Anterior cingulate cortex (tissue), 58 donors: ENCODE measurements at regions not wholly inside any gene's neighbourhood (a gene's known extent, or its start where the extent isn't known, plus 50 kb on each side); places are given as distances from the start of the nearest gene placed in this dataset.
"Not testable (repeated sequence)": the region's sequence is repeated elsewhere in the genome, so short reads cannot be mapped to it uniquely, and the experiment has no call there.

ENCODE experiments used
- DNase-seq, 58 donors: peaks; one replicate each; lab custom pipeline; 2025; lab: John Stamatoyannopoulos, UW

- DNase-seq = no peak
These were observed 68.6 kb upstream of the MRTFB start for GRCh38 chr16:14002416-14002990.

GRCh38 chr16:14003074-14003570 is 68.0 kb upstream of the MRTFB start:
- peak in 55 of 58 donors; percentile 9 to 92 (median 63) for DNase-seq

- DNase-seq = no peak
These were observed 66.9 kb upstream of the MRTFB start for GRCh38 chr16:14004031-14004728.

DNA sequence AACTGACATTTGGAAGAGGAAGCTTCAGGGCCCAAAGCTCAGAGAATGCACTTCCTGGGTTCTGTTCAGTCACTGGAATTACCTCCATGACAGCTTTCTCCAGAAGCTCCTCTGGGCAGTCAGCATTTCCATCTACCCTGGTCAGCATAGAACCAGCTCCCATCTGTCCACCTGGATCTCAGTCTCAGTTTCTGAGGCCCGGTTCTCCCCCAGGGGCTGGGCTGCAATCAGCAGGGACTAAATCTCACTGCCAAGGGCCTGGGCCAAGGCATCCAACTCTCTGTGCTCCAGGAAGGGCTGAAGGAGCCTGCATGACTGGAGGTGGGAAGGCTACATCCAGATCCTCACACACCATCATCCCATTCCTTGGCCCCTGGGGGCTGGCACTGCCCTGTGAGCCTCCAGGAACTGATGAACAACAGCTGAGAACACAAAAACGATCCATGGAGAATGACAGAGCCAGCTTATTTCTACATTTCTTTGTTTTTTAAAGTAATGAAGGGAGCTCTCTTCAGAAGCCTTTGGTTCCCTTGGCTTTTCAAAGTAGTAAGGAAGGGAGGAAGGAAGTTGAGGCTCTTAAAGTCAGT is 66.3 kb upstream of the MRTFB start:
- DNase-seq = no peak

DNA sequence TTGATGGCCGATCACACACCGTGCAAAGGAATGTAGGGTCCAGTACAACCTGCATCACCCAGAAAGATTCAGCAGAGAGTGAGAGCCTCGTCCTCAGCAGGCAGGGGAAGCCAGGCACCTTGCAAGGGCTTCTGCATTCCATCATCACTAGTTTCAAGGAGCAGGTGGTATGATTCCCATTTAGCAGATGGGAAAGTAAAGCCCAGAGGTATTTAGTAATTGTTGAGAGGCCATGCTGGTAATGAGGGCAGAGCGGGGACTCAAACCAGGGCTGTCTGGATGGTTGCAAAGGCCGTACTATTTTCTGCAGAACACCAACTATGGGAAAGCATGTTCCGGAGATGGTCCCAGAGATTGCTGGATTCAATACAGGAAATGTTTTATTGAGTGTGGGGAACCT is 65.8 kb upstream of the MRTFB start:
- DNase-seq = no peak

DNA sequence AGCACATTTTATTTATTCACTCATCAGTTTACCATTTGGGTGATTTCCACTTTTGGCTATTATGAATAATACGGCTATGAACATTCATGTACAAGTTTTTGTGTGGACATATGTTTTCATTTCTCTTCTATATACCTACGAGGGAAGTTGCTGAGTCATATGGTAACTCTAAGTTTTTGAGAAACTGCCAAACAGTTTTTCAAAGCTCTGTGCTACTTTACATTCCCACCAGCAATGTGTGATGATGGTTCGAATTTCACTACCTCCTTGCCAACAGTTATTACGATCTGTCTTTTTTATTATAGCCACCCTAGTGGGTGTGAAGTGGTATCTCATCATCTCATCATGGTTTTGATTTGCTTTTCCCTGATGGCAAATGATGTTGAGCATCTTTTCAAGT is 63.7 kb upstream of the MRTFB start:
- DNase-seq = peak in 2 of 58 donors; percentile 23 to 52

GRCh38 chr16:14011001-14011400 is 60.1 kb upstream of the MRTFB start:
- no peak for DNase-seq

GRCh38 chr16:14011846-14012245 is 59.3 kb upstream of the MRTFB start:
- peak in 1 of 58 donors; percentile 8 for DNase-seq

DNA sequence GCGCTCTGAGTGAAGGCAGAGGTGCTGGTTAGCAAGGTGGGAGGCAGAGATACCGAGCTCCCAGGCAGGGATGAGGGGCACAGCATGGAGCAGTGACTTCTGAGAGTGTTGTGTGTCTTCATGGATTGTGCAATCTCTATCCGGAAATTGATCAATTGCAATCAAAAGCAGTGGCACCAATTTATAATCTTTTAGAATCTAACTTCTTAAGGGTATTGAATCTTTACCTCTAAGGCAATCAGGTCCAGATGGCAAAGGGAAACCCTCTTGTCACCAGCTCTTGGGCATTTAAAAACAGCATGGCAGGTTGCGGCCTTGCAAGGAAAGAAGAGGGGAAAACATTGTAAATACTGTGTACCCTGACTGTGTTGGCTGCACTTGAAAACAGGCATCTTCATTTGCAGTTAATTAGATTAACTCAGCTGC is 58.0 kb upstream of the MRTFB start:
- DNase-seq = no peak

DNA sequence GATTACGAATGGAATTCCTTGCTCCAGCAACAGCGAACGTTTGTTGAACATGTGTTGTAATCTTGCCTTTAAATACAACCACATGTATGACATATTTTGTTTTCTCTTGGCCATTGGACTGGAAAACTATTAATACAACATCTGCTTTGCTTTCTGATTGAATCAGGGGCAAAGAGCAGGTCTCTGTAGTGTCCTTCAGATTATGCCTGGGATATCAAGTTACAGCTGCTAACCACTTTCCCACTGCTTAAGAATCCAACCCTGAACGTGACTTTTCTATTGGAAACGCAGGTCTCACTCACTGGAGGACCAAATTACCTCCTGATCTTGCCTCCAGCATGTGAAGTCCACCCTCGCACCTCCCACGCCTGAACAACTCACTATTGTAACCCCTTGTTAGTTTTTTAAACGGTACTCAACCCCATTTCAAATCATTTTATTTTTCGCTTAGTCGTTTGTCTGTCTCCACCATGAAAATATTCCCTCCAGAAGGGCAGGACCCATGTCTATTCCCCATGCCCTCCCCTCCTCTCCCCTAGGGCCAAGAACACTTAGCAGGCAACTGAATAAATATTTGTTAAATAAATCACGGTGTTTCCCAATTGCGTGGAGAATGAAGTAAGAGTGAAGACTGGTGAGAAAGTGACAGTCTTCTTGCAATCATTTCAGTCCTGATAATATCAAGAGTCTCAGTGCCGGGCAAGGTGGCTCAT is 57.4 kb upstream of the MRTFB start:
- DNase-seq = no peak

DNA sequence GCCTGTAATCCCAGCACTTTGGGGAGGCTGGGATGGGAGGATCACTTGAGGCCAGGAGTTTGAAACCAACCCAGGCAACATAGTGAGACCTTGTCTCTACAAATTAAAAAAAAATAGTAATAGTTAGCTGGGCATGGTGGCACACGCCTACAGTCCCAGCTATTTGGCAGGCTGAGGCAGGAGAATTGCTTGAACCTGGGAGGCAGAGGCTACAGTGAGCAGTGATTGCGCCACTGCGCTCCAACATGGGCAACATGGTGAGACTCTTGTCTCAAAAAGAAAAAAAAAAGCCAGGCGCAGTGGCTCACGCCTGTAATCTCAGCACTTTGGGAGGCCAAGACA is 56.9 kb upstream of the MRTFB start:
- DNase-seq = no peak

DNA sequence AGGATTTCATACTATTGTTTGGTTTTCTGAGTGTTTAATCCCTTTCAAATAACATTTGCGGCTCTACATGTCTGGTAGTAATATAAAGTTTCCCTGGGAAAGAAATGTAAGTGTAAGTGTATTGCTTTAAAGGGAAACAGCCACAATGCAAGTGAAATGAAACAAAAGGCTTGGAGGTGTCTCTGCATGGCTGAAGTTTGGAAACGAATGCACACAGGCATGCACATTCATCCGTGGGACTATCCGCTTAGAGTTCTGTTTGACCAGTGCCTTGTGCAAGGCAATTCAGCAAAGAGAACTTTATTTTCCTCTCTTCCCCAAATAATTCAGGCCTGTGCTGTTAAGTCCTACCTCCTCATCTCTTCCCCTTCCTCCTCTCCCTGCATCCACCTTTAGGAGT is 56.1 kb upstream of the MRTFB start:
- DNase-seq = no peak

DNA sequence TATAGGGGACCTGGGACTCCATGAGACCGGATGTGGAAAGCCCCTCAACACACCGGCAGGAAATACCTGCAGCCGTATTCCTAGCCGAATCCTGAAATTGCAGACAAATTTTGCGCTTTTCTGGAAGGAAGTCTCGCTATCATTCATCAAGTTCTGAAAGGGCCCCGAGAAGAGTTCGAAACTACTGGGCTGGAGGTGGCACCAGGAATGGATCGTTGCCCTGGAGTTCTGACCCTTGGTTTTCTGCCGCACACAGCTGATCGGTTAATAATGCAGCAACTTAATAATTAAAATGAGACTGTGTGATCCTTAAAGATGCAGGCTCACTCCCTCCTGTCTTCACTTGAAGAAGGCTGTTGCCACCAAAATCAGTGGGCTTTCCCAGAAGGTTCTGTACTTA is 55.7 kb upstream of the MRTFB start:
- DNase-seq = no peak

DNA sequence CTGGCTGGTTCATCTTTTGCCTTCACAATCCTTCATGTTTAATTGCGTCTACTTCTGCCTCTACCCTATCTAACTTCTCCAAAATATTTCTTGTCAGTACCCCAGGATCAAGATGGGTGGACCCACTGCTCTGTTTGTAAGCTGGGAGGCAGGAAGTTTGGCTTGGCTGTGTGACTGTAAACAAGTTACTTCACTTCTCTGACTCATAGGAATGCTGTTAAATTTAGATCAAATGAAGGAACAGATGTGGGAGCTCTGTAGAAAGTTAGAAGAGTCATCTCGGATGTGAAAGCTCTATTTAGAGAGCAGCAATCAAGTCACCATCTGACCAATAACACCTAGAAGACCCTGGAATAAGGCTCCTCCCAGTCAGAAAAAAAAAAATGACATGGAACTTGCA is 55.2 kb upstream of the MRTFB start:
- peak in 1 of 58 donors; percentile 14 for DNase-seq

DNA sequence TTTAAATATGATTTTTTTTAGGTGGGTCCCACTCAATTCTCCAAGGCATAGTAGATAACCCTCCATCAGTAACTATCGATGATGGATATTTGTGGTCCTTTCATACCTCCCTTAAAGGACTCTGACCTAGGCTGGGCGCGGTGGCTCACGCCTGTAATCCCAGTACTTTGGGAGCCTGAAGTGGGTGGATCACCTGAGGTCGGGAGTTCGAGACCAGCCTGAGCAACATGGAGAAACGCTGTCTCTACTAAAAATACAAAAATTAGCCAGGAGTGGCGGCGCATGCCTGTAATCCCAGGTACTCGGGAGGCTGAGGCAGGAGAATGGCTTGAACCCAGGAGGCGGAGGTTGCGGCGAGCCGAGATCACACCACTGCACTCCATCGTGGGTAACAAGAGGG is 54.8 kb upstream of the MRTFB start:
- DNase-seq = not testable (repeated sequence)

- DNase-seq = no peak
These were observed 53.2 kb upstream of the MRTFB start for GRCh38 chr16:14017886-14018285.

DNA sequence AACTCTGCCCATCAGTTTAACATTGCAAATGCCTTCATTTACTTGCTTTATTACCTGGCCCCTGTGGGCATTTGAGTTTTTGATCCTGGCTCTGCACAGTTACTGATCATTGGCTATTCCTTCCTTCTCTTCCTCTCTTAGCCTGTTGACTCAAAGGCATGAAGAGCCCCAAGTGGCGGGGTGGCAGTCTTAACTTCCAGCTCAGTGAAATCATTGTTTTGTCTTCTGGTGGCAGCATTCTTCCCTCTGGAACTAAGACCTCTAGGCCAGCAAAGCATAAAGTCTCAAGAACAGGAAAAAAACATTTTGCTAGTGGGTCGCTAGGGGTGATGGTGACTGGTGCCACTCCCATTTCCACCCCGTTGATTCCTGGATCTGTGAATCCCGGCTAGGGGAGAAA is 52.3 kb upstream of the MRTFB start:
- no peak for DNase-seq

DNA sequence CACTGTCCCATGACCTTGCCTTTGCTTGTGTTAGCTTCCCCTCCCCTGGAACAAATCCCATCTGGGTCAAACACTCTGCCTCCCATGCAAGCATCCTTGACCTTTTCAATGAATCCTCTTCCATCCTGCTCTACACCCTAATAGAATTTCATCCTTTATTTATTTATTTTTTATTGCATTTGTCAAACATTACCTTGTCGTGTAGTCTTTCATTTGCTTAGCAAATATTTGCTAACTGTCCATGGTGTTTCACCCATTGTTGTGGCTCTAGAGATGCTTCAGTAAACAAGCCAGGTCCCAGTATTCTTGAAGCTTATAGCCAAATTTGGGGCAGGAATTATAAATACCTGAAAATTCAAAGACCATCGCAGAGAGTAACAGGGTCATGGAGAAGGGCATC is 51.0 kb upstream of the MRTFB start:
- DNase-seq = no peak
